HCT116 (cell line): ENCODE measurements at regions not wholly inside any gene's neighbourhood (a gene's known extent, or its start where the extent isn't known, plus 50 kb on each side); places are given as distances from the start of the nearest gene placed in this dataset.

Source experiments
- CTCF ChIP-seq, 3 experiments: fragments of 200-600 bp in 1 of 3; sonication (generic) in 1 of 3; IDR thresholded peaks in 2 of 3; conservative IDR thresholded peaks in 1 of 3; 2 replicates each; pipeline ENCODE4 v1.5.1; 2012 to 2017; ENCODE audit warnings: low read depth in 2 of 3, low read length in 2 of 3, antibody characterized with exemption in 1 of 3, borderline replicate concordance in 1 of 3, control low read depth in 1 of 3, mild to moderate bottlenecking in 1 of 3, mixed read lengths in 1 of 3, mixed run types in 1 of 3, moderate library complexity in 1 of 3; ENCODE audit not compliant: insufficient read depth in 1 of 3
- EZH2 ChIP-seq: fragments of 200-600 bp; sonication (generic); IDR thresholded peaks from 2 replicates; pipeline ENCODE4 v1.6.1; 2017; ENCODE audit warnings: antibody characterized with exemption, mixed run types
- POLR2A ChIP-seq: IDR thresholded peaks from 2 replicates; pipeline ENCODE4 v1.7.0; 2011; ENCODE audit warnings: borderline replicate concordance; ENCODE audit not compliant: insufficient read depth, insufficient read length; ENCODE audit errors: extremely low read depth
- POLR2AphosphoS5 ChIP-seq: IDR thresholded peaks from 2 replicates; pipeline ENCODE4 v1.6.1; 2011; ENCODE audit warnings: mild to moderate bottlenecking, low read depth, low read length, moderate library complexity
- REST ChIP-seq: IDR thresholded peaks from 2 replicates; pipeline ENCODE4 v1.6.1; 2012; ENCODE audit warnings: low read depth
- SP1 ChIP-seq: IDR thresholded peaks from 2 replicates; pipeline ENCODE4 v1.6.1; 2012; ENCODE audit warnings: low read depth
- TCF7L2 ChIP-seq: IDR thresholded peaks from 2 replicates; pipeline ENCODE4 v1.7.0; 2011; ENCODE audit warnings: borderline replicate concordance, inconsistent platforms; ENCODE audit not compliant: insufficient read depth, insufficient read length; ENCODE audit errors: extremely low read depth
- YY1 ChIP-seq: IDR thresholded peaks from 2 replicates; pipeline ENCODE4 v1.6.1; 2011; ENCODE audit warnings: low read length, low read depth, moderate library complexity, mild to moderate bottlenecking; ENCODE audit not compliant: insufficient replicate concordance; ENCODE audit errors: extremely low read depth
- TF ChIP-seq, protein P1 (sequence below): IDR thresholded peaks from 2 replicates; pipeline ENCODE4 v1.6.1; 2012
- TF ChIP-seq, protein P2 (sequence below): IDR thresholded peaks from 2 replicates; pipeline ENCODE4 v1.6.1; 2011; ENCODE audit warnings: mild to moderate bottlenecking, low read length, moderate library complexity; ENCODE audit not compliant: insufficient replicate concordance; ENCODE audit errors: extremely low read depth
- TF ChIP-seq, protein P3 (sequence below): IDR thresholded peaks from 2 replicates; pipeline ENCODE4 v1.6.1; 2012

- TF ChIP-seq POLR2A, result no peak
- no peak for TF ChIP-seq CTCF (IDR thresholded peaks at IDR 0.05 in 2 of 3, conservative IDR thresholded peaks at IDR 0.05 in 1 of 3; ENCODE audit: borderline replicate concordance in 1 of 3, insufficient read depth in 1 of 3, low read depth in 2 of 3, low read length in 2 of 3)
- no peak for TF ChIP-seq YY1
- TF ChIP-seq, protein P1, sequence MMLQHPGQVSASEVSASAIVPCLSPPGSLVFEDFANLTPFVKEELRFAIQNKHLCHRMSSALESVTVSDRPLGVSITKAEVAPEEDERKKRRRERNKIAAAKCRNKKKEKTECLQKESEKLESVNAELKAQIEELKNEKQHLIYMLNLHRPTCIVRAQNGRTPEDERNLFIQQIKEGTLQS, result no peak
- TF ChIP-seq, protein P2, sequence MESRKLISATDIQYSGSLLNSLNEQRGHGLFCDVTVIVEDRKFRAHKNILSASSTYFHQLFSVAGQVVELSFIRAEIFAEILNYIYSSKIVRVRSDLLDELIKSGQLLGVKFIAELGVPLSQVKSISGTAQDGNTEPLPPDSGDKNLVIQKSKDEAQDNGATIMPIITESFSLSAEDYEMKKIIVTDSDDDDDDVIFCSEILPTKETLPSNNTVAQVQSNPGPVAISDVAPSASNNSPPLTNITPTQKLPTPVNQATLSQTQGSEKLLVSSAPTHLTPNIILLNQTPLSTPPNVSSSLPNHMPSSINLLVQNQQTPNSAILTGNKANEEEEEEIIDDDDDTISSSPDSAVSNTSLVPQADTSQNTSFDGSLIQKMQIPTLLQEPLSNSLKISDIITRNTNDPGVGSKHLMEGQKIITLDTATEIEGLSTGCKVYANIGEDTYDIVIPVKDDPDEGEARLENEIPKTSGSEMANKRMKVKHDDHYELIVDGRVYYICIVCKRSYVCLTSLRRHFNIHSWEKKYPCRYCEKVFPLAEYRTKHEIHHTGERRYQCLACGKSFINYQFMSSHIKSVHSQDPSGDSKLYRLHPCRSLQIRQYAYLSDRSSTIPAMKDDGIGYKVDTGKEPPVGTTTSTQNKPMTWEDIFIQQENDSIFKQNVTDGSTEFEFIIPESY, result no peak
- TF ChIP-seq POLR2AphosphoS5, result no peak
- TF ChIP-seq, protein P3, sequence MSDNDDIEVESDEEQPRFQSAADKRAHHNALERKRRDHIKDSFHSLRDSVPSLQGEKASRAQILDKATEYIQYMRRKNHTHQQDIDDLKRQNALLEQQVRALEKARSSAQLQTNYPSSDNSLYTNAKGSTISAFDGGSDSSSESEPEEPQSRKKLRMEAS, result no peak
- no peak for TF ChIP-seq TCF7L2
- no peak for TF ChIP-seq REST
- no peak for TF ChIP-seq SP1
- no peak for TF ChIP-seq EZH2
Measured at GRCh38 chr9:105131981-105132380, 112.5 kb upstream of the SLC44A1 start.
